ENCODE measurements at regions not wholly inside any gene's neighbourhood (a gene's known extent, or its start where the extent isn't known, plus 50 kb on each side); places are given as distances from the start of the nearest gene placed in this dataset.

GRCh38 chr5:167716126-167716775, 575.2 kb upstream of the WWC1 start:
- no peak for TF ChIP-seq CTCF (IDR thresholded peaks at IDR 0.05)

- TF ChIP-seq CTCF (IDR thresholded peaks at IDR 0.05), result no peak
These were observed 571.2 kb upstream of the WWC1 start for GRCh38 chr5:167720259-167720658.

- no peak for TF ChIP-seq CTCF (IDR thresholded peaks at IDR 0.05)
These were observed 570.7 kb upstream of the WWC1 start for GRCh38 chr5:167720676-167721260.

GRCh38 chr5:167721926-167722440, 569.5 kb upstream of the WWC1 start:
- TF ChIP-seq CTCF (IDR thresholded peaks at IDR 0.05), result no peak

GRCh38 chr5:167723254-167723871, 568.1 kb upstream of the WWC1 start:
- TF ChIP-seq CTCF (IDR thresholded peaks at IDR 0.05), result peak; percentile 86

- TF ChIP-seq CTCF (IDR thresholded peaks at IDR 0.05), result no peak
These were observed 566.2 kb upstream of the WWC1 start for GRCh38 chr5:167725264-167725663.

- no peak for TF ChIP-seq CTCF (IDR thresholded peaks at IDR 0.05)
These were observed 565.7 kb upstream of the WWC1 start for GRCh38 chr5:167725741-167726140.

All from LNCAP (cell line).